Dermis microvascular lymphatic vessel endothelial cell (primary cell): ENCODE measurements at regions not wholly inside any gene's neighbourhood (a gene's known extent, or its start where the extent isn't known, plus 50 kb on each side); places are given as distances from the start of the nearest gene placed in this dataset.
A peak's percentile ranks its signal among the peaks of the same experiment; 100 is the strongest.
"Not testable (repeated sequence)": the region's sequence is repeated elsewhere in the genome, so short reads cannot be mapped to it uniquely, and the experiment has no call there.

Experiments used
- DNase-seq, 2 donors: peaks; one replicate each; pipeline versions ENCODE4 v3.0.0 to v3.0.0-alpha.2; 2010; ENCODE audit warnings: low read depth in 2 of 2

DNA sequence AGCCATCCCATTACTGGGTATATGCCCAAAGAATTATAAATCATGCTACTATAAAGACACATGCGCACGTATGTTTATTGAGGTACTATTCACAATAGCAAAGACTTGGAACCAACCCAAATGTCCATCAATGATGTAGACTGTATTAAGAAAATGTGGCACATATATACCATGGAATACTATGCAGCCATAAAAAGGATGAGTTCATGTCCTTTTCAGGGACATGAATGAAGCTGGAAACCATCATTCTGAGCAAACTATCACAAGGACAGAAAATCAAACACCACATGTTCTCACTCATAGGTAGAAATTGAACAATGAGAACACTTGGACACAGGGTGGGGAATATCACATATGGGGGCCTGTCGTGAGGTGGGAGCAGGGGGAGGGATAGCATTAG lies 103.5 kb upstream of the ADRA1B start:
- DNase-seq: not testable (repeated sequence)

DNA sequence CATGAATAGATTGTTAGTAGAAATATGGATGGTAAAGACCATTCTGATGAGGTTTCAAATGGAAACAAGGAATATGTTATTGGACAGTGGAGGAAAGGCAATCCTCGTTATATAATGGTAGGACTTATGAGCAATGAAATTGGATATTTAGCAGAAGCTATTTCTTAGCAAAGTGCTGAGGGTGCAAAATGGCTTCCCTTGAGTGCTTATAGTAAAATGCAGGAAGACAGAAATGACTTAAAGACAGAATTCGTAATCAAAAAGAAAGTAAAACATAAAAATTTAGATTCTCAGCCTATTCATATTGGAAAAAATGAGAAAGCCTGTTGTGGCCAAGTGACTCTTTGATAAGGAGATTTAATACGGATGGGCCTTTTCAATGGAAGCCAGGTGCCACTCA lies 102.1 kb upstream of the ADRA1B start:
- DNase-seq: no peak

DNA sequence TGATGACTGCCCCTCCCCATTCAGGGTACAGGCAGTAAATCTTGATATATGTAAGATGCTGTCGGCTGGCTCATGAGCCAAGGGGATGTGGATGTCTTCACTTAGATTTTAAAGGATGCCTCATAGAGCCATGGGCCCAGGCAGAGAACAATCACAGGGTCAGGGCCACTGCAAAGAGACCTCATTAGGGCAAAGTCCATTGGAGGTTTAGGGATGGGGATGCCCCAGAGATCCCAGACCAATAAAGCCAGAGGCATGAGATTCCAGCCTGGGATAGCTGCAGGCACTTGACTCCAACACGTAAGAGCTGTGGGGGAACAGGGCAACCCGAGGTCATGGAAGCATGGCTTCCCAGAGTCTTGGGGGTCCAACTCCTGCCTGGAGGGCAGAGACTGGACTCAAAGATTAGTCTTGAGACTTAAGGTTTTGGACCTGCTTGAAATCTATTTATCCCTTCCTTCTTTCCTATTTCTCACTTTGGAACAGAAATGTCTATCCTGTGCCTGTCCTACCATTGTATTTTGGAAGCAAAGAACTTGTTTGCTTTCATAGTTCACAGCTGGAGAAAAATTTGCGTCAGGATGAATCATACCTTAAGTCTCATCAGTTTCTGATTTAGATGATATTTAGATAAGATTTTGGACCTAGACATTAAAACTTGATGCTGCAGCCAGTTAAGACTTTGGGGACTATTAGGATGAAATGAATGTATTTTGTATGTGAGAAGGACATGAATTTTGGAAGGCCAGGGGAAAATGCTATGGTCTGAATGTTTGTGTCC lies 101.3 kb upstream of the ADRA1B start:
- no peak for DNase-seq

DNA sequence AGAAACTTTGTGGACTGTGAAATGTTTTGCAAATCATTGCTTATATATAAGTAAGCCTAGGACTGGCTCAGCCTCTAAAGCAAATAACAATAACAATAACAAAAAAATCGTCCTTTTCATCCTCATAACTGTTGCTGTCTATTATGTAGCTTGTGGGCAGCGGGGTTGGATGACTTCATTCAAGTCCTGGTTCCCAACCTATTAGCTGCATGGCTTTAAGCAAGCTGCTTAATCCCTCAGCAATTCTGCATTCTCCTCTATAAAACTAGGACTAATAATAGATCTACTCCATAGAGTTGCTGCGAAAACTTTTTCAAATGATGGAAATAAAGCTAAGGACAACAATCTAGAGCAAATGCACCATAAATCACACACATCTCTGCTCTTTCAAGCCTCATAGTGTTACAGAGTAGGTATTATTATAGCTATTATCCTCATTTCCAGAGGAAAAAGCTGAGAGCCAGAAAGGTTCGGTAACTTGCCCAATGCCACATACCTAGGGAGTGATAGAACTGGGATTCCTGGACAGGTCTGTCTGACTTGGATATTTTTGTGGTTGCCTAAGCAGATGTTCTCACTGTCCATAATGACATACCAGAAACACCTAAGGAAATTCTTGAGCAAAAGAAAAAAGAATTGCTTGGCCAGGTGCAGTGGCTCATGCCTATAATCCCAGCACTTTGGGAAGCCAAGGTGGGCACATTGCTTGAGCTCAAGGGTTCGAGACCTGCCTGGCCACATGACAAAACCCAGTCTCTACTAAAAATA lies 98.8 kb upstream of the ADRA1B start:
- no peak for DNase-seq

DNA sequence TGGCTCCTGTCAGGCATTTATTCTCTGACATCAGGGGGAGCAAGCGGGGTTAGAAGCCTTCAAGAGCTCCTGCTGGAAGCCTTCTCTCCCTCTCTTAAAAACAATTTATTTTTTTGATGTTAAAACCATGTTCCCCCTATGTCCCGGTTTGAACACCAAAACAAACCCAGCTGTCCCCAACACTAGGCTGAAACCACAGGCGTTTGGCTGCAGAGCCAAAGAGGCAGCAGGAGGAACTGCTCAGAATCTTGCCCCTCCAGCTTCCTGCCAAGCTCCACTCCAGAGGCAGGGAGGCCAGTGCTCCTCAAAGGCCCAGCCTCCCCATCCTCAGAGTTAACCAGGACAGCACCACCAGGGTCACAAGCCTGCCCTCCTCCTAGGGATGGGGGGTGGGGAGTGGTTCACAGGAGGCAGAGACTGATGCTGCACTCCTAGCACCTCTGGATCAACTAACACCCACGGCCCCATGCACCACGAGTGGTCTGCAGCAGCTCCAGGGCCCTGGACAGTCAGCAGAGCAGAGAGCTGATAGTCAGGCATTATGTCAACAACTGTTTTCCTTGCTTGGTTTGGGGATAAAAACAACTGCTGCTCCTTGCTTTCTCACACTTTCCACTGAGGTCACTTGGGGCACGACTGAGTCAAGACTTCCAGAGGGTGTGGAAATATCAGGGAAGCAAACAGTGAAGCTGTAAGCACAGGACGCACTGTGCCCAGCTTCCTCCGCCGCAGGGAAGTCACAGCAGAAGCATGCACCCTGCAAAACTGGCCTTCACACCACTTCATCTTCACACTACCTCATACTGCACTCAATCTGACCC lies 96.5 kb upstream of the ADRA1B start:
- peak in 1 of 2 donors; percentile 49 for DNase-seq

DNA sequence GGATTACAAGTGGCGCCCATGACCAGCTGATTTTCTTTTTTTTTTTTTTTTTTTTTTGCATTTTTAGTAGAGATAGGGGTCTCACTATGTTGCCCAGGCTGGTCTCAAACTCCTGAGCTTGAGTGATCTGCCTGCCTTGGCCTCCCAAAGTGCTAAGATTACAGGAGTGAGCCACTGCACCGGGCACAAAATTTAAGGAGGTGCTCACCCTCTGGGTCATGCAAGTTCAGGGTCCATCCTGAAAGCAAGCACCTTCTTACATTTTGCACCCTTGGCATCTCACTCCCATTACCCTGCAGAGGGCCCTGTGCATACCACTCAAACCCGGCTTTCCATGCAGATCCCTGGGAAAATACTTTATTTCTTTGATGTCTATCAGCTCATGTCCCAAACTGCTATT lies 95.6 kb upstream of the ADRA1B start:
- DNase-seq: no peak

DNA sequence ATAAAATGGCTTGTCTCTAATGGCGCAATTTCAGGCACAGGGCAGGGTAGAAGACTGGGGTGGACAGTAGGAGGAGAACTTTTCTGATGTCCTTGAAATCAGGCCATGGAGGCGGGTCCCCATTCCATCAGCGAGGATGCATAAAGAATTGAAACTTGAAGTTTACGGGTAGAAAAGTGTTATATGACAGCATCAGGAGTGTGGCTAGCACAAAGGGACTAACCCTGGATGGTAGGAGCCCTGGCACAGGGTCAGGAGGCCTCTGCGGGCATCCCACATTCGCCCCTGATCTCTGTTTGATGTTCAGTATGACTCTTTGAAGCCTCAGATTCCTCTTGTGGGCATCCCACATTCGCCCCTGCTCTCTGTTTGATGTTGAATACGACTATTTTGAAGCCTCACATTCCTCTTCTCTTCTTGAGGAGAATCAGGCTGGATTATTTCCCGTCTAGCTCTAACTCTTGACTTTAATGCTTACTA lies 94.8 kb upstream of the ADRA1B start:
- no peak for DNase-seq

DNA sequence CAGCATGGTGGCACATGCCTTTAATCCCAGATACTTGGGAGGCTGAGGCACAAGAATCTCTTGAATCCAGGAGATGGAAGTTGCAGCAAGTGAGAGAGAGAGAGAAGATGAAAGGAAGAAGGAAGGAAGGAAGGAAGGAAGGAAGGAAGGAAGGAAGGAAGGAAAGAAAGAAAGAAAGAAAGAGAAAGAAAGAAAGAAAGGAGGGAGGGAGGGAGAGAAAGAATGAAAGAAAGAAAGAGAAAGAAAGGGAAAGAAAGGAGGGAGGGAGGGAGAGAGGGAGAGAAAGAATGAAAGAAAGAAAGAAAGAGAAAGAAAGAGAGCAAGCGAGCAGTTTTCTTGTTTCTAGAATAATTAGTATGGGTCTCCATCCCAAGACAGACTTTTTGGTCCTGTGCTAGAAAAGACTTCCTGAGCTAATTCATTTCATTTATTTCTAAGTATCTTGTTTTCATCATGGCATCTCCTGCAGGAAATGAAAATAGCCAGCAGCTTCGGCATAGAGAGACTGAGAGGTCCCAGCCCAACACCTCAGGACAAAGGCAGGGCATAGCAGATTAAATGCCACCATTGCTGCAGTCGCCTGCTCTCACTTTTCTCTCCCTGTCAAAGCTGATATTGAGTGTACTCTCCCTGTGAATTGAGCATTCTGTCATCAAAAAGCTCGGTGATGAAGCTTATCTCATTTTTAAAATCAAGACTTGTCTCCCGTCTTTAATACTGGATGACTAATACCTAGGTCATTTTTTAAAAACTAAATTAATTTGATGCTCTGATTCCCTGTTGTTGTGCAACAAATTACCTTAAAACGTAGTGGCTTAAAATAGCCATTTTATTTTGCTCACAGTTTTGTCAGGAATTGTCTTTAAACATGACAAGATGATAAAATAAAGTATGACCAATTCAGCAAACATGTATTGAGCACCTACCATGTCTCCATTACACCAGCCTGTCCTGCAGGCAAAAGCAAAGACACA lies 91.8 kb upstream of the ADRA1B start:
- DNase-seq: no peak

DNA sequence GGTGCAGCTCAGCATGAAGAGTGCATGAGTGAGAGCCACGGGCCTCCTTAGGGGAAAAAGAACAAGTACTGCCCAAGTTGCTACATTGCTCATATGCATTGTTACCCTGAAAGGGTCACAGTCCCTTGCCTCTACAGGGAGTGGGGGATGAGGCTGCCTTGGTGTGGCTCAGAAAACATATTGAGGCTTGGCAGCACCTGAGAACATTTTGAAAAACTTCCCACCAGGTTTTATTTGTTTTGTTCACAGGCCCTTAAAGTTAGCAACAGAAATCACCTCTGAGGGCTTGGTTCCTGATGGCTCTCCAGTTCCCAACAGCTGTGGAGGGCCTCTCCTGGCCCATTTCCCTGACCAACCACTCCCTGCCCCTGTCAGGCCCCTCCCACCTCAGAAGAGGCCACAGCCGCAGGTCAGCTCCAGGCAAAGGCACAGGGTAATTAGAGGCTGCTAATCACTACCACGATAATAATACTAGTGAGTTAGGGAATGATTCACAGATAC lies 90.7 kb upstream of the ADRA1B start:
- no peak for DNase-seq

DNA sequence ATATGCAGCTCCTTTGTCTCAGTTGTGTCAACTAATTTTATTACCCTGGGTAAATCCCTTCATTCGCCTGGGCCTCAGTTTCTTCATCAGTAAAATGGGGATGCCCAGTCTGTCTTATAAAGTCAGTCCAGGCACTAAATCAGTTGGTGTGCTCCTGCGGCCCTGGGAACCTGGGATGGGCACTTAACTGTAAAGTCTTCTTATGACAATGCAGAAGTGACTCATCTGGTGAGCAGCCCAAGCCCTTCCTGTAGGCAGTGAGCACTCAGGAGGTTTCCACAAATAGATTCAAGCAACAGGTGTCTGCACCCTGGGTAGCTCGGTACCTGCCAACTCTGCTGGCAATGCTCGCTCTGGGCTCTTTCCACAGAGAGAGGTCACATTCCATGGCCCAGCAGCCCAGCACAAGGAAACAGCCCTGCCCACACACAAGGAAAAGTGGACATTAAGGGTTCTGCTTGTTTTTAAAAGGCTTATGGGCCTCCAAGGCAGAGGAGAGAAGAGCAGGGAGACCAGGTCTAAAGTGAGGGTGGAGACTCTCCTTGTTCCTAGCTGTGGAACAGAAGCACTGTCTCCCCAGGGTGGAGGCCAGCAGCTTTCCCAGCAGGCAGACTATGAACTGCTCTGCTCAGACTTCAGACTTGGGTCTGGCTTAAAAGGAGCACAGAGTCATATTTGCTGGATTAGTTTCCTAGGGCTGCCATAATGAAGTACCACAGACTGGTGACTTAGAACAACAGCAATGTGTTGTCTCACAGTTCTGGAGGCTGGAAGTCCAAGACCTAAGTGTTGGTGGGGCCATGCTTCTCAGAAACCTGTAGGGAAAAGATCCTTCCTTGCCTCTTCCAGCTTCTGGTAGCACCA lies 89.7 kb upstream of the ADRA1B start:
- peak; percentile 1 to 88 for DNase-seq

DNA sequence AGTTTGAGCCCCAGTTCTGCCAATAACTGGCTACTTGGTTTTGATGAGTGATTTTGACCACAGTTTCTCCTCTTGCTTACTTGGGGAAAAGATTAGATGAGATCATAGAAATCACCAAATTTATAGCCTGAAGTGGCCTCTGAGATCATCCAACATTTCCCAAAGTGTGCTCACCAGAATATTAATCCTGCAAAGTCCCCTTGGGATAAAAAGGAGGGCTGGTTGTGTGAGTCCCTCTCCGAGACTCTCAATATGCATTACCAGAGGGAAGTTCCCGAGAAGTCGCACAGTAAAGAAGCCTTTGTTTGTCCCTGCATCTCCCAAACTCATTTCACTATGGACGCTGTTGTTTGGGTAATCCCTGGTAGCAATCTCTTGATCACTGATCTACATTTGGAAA lies 88.4 kb upstream of the ADRA1B start:
- no peak for DNase-seq

DNA sequence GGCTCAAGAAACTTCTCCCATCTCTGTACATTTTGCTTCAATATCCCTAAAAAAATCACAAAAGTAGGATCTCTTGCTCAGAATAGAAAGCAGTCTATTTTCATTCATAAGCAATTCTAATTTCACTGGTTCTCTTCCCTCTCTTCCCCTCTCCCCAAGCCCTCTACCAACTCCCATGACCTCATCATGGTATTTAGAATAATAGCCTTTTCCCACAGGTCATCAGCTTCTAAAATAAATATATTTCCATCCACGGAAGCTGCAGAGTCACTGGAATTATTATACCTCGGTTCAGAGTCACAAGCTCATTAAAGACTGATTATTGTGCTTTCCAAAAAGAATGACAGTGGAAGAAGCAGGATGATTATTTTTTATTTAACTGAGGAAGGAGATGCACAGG lies 84.2 kb upstream of the ADRA1B start:
- DNase-seq: no peak

DNA sequence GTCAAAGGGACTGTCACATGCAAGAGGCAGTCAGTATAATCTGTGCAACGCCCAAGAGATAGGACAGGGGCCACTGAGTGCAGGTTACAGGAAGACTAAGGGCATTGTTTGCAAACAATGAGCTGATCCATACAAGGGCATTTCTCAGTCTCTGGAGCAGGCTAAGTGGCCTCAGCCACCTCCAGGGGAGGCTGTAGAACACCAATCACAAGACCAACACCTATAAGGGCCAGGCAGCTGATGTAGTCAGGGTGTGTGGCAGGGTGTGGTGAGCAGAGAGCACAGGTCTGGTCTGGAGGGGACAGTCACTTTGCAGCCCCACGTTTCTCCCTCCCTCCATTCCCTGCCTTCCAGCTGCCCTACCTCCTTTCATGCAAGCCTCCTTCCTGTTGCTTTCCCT lies 83.2 kb upstream of the ADRA1B start:
- DNase-seq: no peak

DNA sequence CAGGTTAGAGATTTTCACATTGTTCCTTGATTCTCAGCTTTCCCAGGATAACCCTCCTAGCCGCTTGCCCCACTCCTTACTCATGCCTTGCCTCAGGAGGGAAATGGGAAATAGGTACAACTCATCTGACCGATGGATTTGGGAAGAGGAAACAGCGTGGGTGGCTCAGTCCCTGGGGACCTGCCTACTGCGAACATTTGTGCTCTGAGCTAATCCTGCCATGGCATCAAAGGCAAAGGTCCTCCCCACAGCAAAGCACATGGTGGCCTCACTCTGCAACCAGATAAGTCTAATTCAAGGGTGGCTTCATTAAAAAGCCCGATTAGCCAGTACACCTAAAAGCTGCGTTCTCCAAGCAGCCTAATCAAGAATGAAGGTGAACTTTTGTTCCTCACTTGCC lies 82.4 kb upstream of the ADRA1B start:
- no peak for DNase-seq

DNA sequence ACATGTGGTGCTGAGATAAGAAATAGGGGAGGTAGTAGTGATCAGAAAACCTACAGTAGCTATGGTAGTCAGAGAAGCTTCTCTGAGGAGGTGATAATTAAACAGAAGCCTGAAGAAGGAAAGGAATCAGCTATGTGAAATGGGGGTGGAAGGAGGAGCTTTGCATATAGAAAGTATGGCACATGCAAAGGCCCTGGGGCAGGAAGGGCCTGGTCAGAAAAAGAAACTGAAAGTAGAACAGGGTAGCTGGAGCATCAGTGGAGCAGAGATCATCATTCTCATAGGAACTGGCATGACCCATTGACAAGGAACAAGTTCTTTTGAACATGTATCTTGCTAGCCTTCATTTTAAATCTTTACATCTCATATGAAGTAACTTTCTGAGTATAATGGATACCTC lies 80.7 kb upstream of the ADRA1B start:
- DNase-seq: no peak

DNA sequence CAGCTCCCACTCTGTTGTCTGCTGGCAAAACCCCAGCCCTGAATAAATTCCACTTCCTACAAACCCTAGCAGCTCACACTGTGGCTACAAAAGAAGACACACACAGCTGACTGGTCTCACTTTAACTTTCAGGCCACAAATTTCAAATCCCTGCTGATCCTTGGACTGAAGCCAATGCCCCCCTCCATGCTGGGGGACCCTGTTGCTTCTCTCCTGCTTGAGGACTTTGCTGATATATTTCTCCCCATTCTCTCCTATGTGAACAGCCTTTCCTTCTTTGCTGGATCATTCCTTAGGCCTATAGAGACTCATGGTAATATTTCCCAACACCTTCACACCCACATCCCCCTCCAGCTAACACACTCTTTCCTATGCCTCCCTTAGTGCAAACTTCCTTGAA lies 79.6 kb upstream of the ADRA1B start:
- no peak for DNase-seq

DNA sequence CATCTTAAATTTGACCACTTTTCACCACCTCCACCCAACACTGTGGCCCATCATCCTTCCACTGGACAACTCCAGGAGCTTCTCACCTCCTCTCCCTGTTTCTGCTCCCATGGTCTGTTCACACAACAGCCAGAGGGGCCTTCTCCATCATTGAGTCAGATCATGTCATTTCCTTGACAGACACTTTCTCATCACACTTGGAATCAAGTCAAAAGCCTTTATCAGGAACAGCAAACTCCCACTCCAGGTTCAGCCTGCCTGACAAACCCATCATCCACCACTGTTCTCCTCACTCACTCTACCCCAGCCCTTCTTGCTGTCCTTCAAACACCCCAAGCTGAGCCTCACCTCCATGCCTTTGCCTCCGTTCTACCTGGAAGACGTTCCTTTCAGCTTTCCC lies 78.4 kb upstream of the ADRA1B start:
- peak in 1 of 2 donors; percentile 49 for DNase-seq

DNA sequence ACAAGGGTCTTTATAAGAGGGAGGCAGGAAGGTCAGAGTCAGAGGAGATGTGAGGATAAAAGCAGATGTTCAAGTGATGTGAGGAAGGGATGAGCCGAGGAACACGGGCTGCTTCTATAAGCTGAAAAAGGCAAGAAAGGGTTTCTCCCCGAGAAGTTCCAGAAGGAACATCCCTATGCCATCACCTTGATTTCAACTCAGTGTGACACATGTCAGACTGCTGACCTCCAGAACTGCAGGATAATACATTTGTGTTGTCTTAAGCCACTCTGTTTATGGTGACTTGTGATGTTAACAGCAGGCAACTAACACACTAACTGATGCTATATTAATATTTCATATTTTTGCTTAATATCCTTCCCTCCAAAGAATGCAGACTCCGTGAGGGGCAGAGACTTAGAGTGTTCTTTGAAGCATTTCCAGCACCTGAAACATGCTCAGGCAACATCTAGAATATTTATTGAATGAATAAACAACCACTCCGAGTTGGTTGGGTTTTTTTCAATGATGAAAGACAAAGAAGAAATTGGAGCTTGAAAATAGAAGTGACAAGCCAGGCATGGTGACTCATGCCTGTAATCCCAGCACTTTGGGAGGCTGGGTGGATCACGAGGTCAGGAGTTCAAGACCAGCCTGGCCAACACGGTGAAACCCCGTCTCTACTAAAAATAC lies 77.6 kb upstream of the ADRA1B start:
- DNase-seq: no peak
